Lung (tissue), 11 donors: ENCODE measurements at regions not wholly inside any gene's neighbourhood (a gene's known extent, or its start where the extent isn't known, plus 50 kb on each side); places are given as distances from the start of the nearest gene placed in this dataset.

Source experiments
- ATAC-seq: fragments of 200-7000 bp; cut with Tn5 transposase; one replicate; pipeline ENCODE4 v1.9.1; 2020; ENCODE audit warnings: moderate number of reproducible peaks; ENCODE audit not compliant: insufficient read depth, low FRiP score
- DNase-seq, 3 donors: peaks; one replicate each; pipeline ENCODE4 v3.0.0-alpha.2; 2013 to 2017
- H3K27ac ChIP-seq, 2 donors: one replicate each; pipeline ENCODE4 v1.5.1; 2013; ENCODE audit warnings: mild to moderate bottlenecking in 2 of 2, moderate library complexity in 2 of 2, control low read depth in 1 of 2, inconsistent platforms in 1 of 2, low read depth in 1 of 2, low read length in 1 of 2
- H3K27me3 ChIP-seq, 3 donors: one replicate each; pipeline ENCODE4 v1.5.1; 2013; ENCODE audit warnings: low read length in 2 of 3; ENCODE audit not compliant: control insufficient read depth in 3 of 3, insufficient read depth in 3 of 3
- H3K36me3 ChIP-seq, 4 donors: one replicate each; pipeline ENCODE4 v1.5.1; 2013; ENCODE audit warnings: low read length in 4 of 4, mild to moderate bottlenecking in 1 of 4, moderate library complexity in 1 of 4; ENCODE audit not compliant: control insufficient read depth in 4 of 4, insufficient read depth in 4 of 4
- H3K4me1 ChIP-seq, 5 donors: one replicate each; pipeline ENCODE4 v1.5.1; 2013; ENCODE audit warnings: low read length in 5 of 5, mild to moderate bottlenecking in 2 of 5, moderate library complexity in 1 of 5; ENCODE audit not compliant: control insufficient read depth in 5 of 5, insufficient read depth in 5 of 5
- H3K4me3 ChIP-seq: one replicate; pipeline ENCODE4 v1.5.1; 2013; ENCODE audit warnings: mild to moderate bottlenecking, control low read depth, moderate library complexity
- H3K9ac ChIP-seq, 2 donors: one replicate each; pipeline ENCODE4 v1.5.1; 2013; ENCODE audit warnings: low read length in 2 of 2, control low read depth in 1 of 2; ENCODE audit not compliant: insufficient read depth in 1 of 2
- H3K9me3 ChIP-seq, 4 donors: one replicate each; pipeline ENCODE4 v1.5.1; 2013; ENCODE audit warnings: low read length in 3 of 4, mild to moderate bottlenecking in 1 of 4, moderate library complexity in 1 of 4; ENCODE audit not compliant: control insufficient read depth in 4 of 4, insufficient read depth in 3 of 4
- WGBS, 2 donors: extraction: QIAGEN DNeasy Blood & Tissue Kit; methylation state at CpG; one replicate each; pipeline ENCODE4 v1.1.7; 2013; 5-methylcytosine and 5-hydroxymethylcytosine counted together
- TF ChIP-seq, protein P1 (sequence below): IDR thresholded peaks from 2 replicates; pipeline ENCODE4 v1.5.1; 2012; ENCODE audit warnings: mild to moderate bottlenecking; ENCODE audit errors: control extremely low read depth, extremely low read depth
- donor health status: control.
- donor health status: control.
- donor health status: Bipolar disorder and iron deficiency.
- donor health status: healthy.
- donor health status: DM: yes; HTN: yes; CAD: no.

GRCh38 chr1:218891577-218891976, 282.1 kb upstream of the LYPLAL1 start:
- H3K27ac ChIP-seq, result no peak overlapping the region
- no peak overlapping the region for H3K4me3 ChIP-seq
- no peak overlapping the region for H3K9ac ChIP-seq
- DNase-seq, result peak in 1 of 3 donors; percentile 35
- no peaks in the 10 kb centered on the region for H3K9me3 ChIP-seq
- ATAC-seq, result no peak
- TF ChIP-seq, protein P1, sequence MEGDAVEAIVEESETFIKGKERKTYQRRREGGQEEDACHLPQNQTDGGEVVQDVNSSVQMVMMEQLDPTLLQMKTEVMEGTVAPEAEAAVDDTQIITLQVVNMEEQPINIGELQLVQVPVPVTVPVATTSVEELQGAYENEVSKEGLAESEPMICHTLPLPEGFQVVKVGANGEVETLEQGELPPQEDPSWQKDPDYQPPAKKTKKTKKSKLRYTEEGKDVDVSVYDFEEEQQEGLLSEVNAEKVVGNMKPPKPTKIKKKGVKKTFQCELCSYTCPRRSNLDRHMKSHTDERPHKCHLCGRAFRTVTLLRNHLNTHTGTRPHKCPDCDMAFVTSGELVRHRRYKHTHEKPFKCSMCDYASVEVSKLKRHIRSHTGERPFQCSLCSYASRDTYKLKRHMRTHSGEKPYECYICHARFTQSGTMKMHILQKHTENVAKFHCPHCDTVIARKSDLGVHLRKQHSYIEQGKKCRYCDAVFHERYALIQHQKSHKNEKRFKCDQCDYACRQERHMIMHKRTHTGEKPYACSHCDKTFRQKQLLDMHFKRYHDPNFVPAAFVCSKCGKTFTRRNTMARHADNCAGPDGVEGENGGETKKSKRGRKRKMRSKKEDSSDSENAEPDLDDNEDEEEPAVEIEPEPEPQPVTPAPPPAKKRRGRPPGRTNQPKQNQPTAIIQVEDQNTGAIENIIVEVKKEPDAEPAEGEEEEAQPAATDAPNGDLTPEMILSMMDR, result no peak
- no peaks in the 10 kb centered on the region for H3K36me3 ChIP-seq
- 64 to 66% methylated on average over 5 of the region's 5 CpGs for WGBS, 2 donors
- peaks cover 0 to 9% (median 0%) of the 10 kb centered on the region in 5 donors for H3K4me1 ChIP-seq
- no peaks in the 10 kb centered on the region for H3K27me3 ChIP-seq

GRCh38 chr1:218895064-218895587, 278.6 kb upstream of the LYPLAL1 start:
- H3K9ac ChIP-seq, result no peak overlapping the region
- H3K27me3 ChIP-seq, result no peaks in the 10 kb centered on the region
- no peak overlapping the region for H3K4me3 ChIP-seq
- 84 to 91% methylated on average over 3 of the region's 3 CpGs for WGBS, 2 donors
- no peaks in the 10 kb centered on the region for H3K36me3 ChIP-seq
- peaks cover 0 to 6% (median 0%) of the 10 kb centered on the region in 5 donors for H3K4me1 ChIP-seq
- no peak for ATAC-seq
- DNase-seq, result no peak
- TF ChIP-seq, protein P1, result no peak
- no peak overlapping the region for H3K27ac ChIP-seq
- no peaks in the 10 kb centered on the region for H3K9me3 ChIP-seq

DNA sequence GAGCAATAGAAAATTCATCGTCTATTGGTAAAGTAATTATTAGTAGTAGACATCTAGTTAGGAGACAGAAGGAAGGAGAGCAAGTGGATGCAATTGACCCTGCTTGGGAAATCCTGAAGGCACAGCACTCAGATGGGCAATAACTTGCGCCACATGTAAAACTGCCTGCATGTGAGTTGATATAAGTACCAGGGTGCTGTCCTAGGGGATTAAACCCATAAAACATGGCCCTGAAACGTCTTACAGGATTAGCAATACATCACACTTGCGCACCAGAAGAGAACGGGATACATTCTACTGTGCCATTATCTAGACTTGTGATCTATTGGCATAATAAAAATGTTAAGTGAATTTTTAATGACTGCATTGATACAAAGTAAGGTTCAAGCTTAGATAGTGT, 277.5 kb upstream of the LYPLAL1 start:
- Histone ChIP-seq H3K27me3 (no peaks in the 10 kb centered on the region), H3K36me3 (no peaks in the 10 kb centered on the region), H3K9ac (no peak overlapping the region), H3K9me3 (no peaks in the 10 kb centered on the region), H3K4me1 (peaks cover 0 to 6% (median 0%) of the 10 kb centered on the region in 5 donors), H3K27ac (no peak overlapping the region), H3K4me3 (no peak overlapping the region)
- TF ChIP-seq, protein P1, result no peak
- DNase-seq (no peak), ATAC-seq (no peak)
- WGBS, 2 donors, result 83 to 91% methylated on average over 5 of the region's 5 CpGs

DNA sequence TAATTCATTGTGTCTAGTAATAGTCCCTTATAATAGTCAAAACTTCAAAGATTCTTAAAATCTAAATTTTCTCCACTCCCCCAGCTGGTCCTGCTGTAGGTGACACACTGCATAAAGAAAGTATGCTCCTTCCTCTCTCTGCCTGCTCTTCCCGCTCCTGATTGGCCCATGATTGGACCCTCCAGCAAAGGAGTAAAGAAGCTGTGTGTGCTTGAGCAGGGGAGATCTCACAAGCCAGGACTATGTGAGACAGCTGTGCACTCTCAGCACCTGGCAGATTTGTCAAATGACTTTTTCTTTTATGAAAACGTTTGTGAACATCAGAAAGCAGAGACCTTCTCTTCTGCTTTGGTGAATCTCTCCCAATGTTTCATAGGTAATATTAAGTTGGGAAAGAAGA, 274.8 kb upstream of the LYPLAL1 start:
- no peaks in the 10 kb centered on the region for H3K36me3 ChIP-seq
- TF ChIP-seq, protein P1, result no peak
- H3K4me1 ChIP-seq, result peaks cover 0 to 1% (median 0%) of the 10 kb centered on the region in 5 donors
- H3K27me3 ChIP-seq, result no peaks in the 10 kb centered on the region
- no peak overlapping the region for H3K27ac ChIP-seq
- 55 to 72% methylated on average over 2 of the region's 2 CpGs for WGBS, 2 donors
- H3K9me3 ChIP-seq, result no peaks in the 10 kb centered on the region
- DNase-seq, result no peak
- H3K4me3 ChIP-seq, result no peak overlapping the region
- no peak overlapping the region for H3K9ac ChIP-seq
- no peak for ATAC-seq
